ENCODE measurements at regions not wholly inside any gene's neighbourhood (a gene's known extent, or its start where the extent isn't known, plus 50 kb on each side); places are given as distances from the start of the nearest gene placed in this dataset.

DNA sequence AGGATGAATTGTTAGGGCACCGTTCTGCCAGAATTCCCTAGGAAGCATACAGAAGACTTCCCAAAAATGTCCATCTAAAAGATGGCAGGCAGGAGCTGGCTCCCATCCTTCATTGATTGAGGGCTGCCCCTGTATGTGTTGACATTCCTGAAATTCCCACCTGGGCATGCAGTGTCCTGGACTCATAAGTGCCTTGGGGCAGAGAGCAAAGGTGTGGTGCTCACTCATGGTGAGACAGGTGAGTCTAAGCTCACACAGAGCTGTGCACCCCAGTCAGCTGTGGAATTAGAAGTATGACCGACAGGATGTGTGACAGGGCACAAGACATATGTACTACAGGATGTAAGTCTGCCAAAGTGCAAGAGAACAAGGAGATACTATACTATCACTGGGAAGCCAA, 271.9 kb downstream of the MID1IP1 start:
- DNase-seq (ENCODE audit: insufficient read length, low spot score) (no peak), FAIRE-seq (no peak)
- no peak for TF ChIP-seq POLR2A (IDR thresholded peaks at IDR 0.05; ENCODE audit: low read depth, low read length)

DNA sequence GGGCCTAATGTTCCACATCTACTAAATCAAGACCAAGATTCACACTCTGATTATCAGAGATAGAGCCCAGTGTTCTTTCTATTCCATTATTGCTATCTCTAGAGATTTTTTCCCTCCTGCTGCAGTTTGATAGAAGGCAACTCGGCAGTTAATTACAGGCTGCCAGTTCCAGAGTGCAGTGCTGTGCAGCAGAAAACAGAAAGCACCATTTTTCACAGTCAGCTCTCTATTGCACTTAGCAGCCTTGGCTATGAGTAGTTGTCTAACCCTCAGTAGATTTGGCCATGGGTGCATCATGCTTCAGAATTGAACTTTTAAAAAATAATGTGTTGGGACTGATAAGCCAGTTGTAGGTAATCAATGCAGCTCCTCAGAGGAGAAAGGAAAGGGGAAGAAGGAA, 295.3 kb downstream of the MID1IP1 start:
- TF ChIP-seq POLR2A (IDR thresholded peaks at IDR 0.05; ENCODE audit: low read depth, low read length), result no peak
- no peak for FAIRE-seq
- no peak for DNase-seq (ENCODE audit: insufficient read length, low spot score)

DNA sequence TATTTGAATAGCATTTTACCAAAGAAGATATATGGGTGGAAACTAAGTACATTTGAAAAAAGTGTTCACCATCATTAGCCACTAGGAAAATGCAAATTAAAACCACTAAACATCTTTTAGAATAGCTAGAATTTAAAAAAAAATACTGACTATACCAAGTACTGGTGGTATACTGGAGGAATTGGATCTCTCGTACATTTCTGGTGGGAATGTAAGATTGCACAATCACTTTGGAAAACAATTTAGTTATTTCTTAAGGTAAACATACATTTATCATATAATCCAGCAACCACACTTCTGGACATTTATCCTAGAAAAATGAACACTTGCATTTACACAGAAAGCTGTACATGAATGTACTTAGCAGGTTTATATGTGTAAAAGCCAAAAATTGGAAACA, 303.5 kb downstream of the MID1IP1 start:
- DNase-seq (ENCODE audit: insufficient read length, low spot score), result no peak
- TF ChIP-seq POLR2A (IDR thresholded peaks at IDR 0.05; ENCODE audit: low read depth, low read length), result no peak
- FAIRE-seq, result no peak

DNA sequence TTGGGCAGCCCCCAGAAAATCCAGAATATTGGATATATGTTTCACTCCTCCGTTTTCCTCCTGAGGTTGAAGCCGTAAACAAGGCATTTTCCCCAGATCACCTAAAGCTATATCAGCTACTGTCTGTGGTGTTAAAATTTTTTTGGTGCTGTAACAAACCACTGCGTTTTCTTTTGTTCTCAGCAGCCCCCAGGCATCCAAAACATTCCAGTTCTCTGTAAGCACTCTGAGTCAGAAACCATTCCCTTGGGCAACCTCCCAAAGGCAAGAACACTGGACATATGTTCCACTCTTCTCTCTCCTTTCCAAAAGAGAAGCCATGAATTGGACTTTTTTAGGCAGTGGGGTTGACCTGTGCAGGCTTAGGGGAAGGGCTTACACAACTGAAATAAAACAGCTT, 310.9 kb downstream of the MID1IP1 start:
- TF ChIP-seq POLR2A (IDR thresholded peaks at IDR 0.05; ENCODE audit: low read depth, low read length), result no peak
- DNase-seq (ENCODE audit: insufficient read length, low spot score), result no peak
- no peak for FAIRE-seq

DNA sequence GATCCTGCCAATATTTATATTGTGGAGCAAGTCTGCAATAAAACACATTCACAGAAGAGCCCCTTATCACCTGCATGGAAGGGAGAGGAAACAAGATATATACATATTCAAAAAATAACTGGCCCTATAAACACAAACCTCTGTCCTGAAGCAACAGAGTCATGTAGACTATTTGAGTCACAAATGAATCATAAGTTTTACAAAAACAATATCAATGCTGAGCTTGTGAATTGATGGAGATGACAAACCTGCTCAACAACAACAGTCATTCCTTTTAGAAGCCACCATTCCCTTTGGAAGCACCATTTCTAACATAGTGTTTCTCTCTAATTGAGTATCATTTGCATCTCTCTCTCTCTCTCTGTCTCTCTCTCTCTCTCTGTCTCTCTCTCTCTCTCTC, 313.9 kb downstream of the MID1IP1 start:
- no peak for TF ChIP-seq POLR2A (IDR thresholded peaks at IDR 0.05; ENCODE audit: low read depth, low read length)
- no peak for FAIRE-seq
- DNase-seq (ENCODE audit: insufficient read length, low spot score), result no peak

DNA sequence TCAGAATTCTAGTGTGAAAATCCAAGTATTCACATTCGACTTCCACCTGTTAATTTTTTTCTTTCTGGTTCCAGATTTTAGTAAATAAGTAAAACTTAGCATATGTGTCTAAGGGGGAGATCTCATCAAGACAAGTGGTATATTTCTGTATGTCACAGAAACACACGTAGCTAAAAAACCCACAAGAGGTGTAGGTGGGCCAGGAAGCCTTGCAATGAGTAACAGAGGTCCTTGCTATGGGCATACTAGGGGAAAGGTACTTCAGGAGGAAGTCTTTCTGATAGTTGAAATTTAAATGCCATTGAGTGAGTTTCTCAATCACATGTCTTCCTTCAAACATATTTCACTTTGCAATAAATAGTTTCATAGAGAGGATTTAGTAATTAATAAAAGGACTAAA, 315.8 kb downstream of the MID1IP1 start:
- no peak for TF ChIP-seq POLR2A (IDR thresholded peaks at IDR 0.05; ENCODE audit: low read depth, low read length)
- DNase-seq (ENCODE audit: insufficient read length, low spot score), result no peak
- FAIRE-seq, result no peak

DNA sequence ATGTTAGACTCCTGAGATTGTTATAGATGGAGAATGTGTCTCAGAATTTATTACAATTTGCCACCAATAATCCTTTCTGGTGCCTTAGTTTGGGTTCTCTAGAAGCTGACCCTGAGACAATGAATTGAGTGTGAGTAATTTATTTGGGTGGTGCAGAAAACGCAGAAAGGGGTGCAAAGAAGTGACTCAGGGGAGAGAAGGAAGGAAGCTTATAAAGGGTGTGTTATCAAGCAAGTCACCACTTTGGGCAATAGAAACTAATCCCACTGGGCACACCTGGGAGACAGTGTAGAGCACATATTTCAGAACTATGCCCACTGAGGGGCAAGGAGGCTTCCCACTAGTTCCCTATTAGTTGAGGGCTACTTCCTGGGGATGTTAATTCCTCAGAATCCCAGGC, 320.6 kb downstream of the MID1IP1 start:
- FAIRE-seq (no peak), DNase-seq (ENCODE audit: insufficient read length, low spot score) (no peak)
- no peak for TF ChIP-seq POLR2A (IDR thresholded peaks at IDR 0.05; ENCODE audit: low read depth, low read length)

DNA sequence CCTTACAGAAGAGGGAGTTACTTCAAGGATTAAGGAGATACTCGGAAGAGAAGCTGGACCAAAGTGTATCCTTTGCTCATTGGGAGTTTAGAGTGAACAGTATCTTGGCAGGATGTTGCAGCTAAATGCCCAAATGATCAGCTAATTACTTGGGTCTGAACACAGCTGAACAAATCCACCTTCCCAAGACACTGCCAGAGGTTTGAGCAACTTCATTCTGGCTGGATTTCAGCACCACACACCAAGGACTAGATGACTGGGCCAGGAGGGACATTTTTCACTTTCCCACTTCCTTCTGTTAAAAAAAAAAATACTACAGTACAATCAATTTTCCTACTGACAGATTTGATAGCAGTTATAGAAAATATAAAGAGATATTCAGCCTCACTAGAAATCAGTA, 324.6 kb downstream of the MID1IP1 start:
- no peak for DNase-seq (ENCODE audit: insufficient read length, low spot score)
- FAIRE-seq, result no peak

DNA sequence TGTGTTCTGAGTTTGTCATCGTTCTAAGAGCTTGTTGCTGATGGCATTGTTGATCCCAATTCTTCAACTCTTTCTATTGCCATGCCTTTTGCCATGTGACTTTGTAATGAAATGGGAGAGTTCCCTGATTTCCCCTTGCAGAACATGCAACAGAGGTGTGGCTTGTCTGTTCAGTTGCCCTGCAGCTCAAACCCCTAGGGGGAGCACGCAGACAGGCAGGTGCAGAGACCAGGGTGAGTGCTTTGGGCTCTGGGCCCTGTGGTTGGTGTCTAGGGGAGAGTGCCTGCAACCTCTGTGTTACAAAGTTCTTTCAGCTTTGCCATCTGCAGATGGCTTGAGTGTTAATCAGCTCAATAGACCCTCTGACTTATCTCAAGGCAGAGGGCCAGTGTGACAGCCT, 332.7 kb downstream of the MID1IP1 start:
- DNase-seq (ENCODE audit: insufficient read length, low spot score), result no peak
- TF ChIP-seq POLR2A (IDR thresholded peaks at IDR 0.05; ENCODE audit: low read depth, low read length), result no peak
- FAIRE-seq, result no peak

More for the DNA sequence above, 324.6 kb downstream of the MID1IP1 start:
- TF ChIP-seq POLR2A (IDR thresholded peaks at IDR 0.05; ENCODE audit: low read depth, low read length), result no peak

DNA sequence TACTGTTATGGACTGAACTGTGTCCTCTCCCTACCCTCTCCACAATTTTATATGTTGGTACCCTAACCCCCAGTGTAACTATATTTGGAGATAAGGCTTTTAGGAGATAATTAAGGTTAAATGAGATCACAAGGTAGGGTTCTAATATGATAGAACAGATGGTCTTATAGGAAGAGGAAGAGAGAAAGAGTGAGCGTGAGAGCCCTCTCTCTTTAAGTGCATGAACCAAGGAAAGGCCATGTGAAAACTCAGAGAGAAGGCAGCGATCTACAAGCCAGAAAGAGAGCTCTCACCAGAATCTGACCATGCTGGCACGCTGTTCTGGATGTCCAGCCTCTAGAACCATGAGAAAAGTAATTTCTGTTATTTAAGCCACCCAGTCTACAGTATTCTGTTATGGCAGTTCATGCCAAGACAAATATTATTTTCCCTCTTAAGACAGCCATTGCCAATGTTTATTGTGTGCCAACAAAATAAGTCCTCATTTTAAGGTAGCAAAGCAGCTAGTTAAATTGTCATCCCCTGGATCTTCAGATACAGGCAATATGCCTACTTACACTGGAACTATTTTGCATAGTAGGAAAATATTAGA, 336.2 kb downstream of the MID1IP1 start:
- FAIRE-seq, result no peak
- DNase-seq (ENCODE audit: insufficient read length, low spot score), result no peak

DNA sequence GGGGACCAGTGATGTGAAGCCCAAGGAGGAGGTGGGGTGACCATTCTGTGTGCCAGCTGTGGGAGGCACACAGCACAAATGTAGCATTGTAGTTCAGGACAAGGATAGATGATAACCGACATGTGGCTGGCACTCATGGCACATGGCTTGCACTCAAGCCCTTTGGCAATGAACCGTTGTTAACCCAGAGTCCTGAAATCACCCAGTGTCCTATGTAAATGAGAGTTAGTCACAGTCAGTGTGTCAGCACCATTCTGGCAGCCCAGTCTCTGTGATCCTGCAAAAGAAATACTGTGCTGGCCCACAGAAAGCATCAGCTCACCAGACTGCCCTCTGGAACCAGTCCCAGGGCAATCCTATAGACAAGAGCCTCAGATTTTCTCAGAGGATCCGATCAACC, 339.3 kb downstream of the MID1IP1 start:
- no peak for FAIRE-seq
- TF ChIP-seq POLR2A (IDR thresholded peaks at IDR 0.05; ENCODE audit: low read depth, low read length), result no peak
- no peak for DNase-seq (ENCODE audit: insufficient read length, low spot score)

More for the DNA sequence above, 336.2 kb downstream of the MID1IP1 start:
- no peak for TF ChIP-seq POLR2A (IDR thresholded peaks at IDR 0.05; ENCODE audit: low read depth, low read length)

DNA sequence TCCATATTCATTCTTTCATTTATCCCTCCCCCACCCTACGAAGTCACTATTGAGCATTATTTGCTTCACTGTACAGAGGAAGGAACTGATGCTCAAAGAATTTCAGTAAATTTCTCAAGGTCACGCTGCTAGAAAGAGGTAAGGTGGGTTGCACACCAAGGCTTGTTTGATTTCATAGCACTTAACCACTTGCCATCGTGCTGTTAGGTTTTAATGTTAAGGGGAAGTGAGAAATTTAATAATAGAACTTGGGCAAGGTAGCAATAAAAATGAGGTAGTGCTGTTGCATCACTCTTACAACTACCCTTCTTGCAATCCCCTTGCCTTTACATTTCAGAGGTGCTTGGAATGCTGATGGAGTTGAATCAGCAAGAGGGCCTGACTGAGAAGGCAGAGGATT, 343.1 kb downstream of the MID1IP1 start:
- no peak for TF ChIP-seq POLR2A (IDR thresholded peaks at IDR 0.05; ENCODE audit: low read depth, low read length)
- no peak for FAIRE-seq
- DNase-seq (ENCODE audit: insufficient read length, low spot score), result no peak

DNA sequence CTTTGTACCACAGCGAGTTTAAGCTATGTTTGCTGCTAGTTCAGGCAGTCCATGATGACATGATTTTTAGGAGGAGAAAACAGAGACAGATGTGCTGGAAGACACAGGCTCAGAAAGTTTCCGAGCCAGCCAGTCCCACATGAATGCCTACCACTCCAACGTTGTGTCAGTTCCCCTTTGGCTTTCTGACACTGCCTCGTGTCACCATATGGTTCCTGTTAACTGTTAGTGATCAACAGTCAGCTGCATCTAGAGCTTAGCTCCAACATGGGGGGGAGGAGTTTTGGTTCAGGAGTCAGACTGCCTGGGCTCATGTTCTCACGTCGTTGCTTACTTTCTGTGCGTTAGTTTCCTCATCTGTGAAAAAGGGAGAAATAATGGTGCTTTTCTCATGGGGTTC, 343.7 kb downstream of the MID1IP1 start:
- DNase-seq (ENCODE audit: insufficient read length, low spot score) (no peak), FAIRE-seq (no peak)
- TF ChIP-seq POLR2A (IDR thresholded peaks at IDR 0.05; ENCODE audit: low read depth, low read length), result no peak

DNA sequence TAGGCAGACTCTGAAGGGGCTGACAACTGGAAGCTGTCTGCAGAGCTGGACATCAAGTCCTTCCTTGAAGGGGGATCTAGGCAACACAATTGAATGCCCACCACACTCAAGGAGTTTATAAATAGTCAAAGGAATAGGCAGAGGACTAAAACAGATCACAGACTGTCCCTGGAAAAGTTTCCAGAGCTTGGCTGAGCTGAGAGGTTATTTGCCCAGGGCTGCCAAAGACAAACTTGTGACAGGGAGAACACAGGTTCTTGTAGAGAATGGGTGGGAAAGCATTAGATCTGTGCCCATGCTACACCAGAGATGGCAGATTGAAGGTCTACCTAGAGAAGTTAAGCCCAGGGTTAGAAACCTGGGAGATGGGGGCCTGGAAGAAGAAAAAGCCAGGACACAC, 344.6 kb downstream of the MID1IP1 start:
- DNase-seq (ENCODE audit: insufficient read length, low spot score) (no peak), FAIRE-seq (no peak)
- TF ChIP-seq POLR2A (IDR thresholded peaks at IDR 0.05; ENCODE audit: low read depth, low read length), result no peak

DNA sequence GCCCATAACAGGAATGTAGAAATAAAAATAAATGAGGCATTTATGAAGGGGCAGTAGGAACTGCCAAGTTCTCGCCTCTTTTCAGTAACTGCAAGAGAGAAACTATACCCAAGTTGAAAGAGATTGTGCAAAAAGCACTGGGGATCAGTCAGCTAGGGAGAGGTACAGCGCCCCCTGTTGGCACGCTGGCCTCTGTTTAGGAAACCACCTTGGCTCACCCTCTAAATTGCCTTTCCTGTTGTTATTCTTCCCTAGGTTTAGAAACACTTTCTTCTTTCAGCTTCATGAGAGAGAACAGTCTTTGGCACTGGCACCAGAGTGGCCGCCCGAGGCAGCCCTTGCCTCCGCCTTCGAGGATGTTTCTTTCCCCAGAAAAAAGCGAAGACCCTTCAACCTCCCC, 348.5 kb downstream of the MID1IP1 start:
- no peak for TF ChIP-seq POLR2A (IDR thresholded peaks at IDR 0.05; ENCODE audit: low read depth, low read length)
- DNase-seq (ENCODE audit: insufficient read length, low spot score) (peak; percentile 9), FAIRE-seq (no peak)

DNA sequence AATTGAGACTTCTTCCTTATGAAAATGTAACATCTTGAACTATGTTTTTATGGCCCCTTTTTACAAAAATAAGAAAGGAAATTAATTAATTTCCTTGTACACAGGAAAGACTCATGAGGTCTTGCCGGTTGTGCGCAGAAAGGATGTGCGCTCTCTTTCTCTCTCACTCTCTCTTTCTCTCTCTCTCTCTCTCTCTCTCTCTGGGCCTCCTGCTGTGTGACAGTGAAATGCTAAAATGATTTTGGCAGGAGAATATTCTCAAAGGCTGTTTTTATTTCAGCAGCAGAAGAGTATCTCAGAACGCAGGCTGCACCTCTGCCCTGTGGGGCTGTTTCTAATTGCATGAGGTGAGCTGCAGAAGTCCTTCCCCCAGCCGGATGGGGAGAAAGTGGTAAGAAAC, 349.0 kb downstream of the MID1IP1 start:
- DNase-seq (ENCODE audit: insufficient read length, low spot score), result no peak
- no peak for FAIRE-seq
- TF ChIP-seq POLR2A (IDR thresholded peaks at IDR 0.05; ENCODE audit: low read depth, low read length), result no peak
